Spleen (tissue), 11 donors: ENCODE measurements at regions not wholly inside any gene's neighbourhood (a gene's known extent, or its start where the extent isn't known, plus 50 kb on each side); places are given as distances from the start of the nearest gene placed in this dataset.

ENCODE experiments used
- DNase-seq: peaks from one replicate; pipeline ENCODE4 v3.0.0-alpha.2; 2020
- H3K27ac ChIP-seq, 8 donors: fragments of 200-600 bp; sonication (generic) in 7 of 8; 1 replicate in 4 of 8; 2 replicates in 4 of 8; pipeline versions ENCODE4 v1.5.0 to v1.8.0; 2016 to 2021; ENCODE audit warnings: inconsistent platforms in 4 of 8, mild to moderate bottlenecking in 4 of 8, moderate library complexity in 1 of 8
- H3K27me3 ChIP-seq, 7 donors: fragments of 200-600 bp; sonication (generic) in 6 of 7; replicated peaks in 1 of 7; 1 replicate in 4 of 7; 2 replicates in 3 of 7; pipeline versions ENCODE4 v1.5.0 to v1.8.0; 2016 to 2021; ENCODE audit warnings: inconsistent platforms in 3 of 7, mild to moderate bottlenecking in 1 of 7
- H3K36me3 ChIP-seq, 6 donors: fragments of 200-600 bp; sonication (generic) in 5 of 6; 1 replicate in 4 of 6; 2 replicates in 2 of 6; pipeline versions ENCODE4 v1.5.0 to v1.8.0; 2016 to 2021; ENCODE audit warnings: inconsistent platforms in 2 of 6
- H3K4me1 ChIP-seq, 6 donors: fragments of 200-600 bp; sonication (generic) in 5 of 6; 1 replicate in 3 of 6; 2 replicates in 3 of 6; pipeline versions ENCODE4 v1.5.0 to v1.8.0; 2016 to 2021; ENCODE audit warnings: inconsistent platforms in 3 of 6
- H3K4me3 ChIP-seq, 8 donors: fragments of 200-600 bp; sonication (generic) in 7 of 8; 1 replicate in 4 of 8; 2 replicates in 4 of 8; pipeline versions ENCODE4 v1.5.0 to v1.8.0; 2016 to 2021; ENCODE audit warnings: inconsistent platforms in 4 of 8, mild to moderate bottlenecking in 4 of 8, moderate library complexity in 2 of 8
- H3K9me3 ChIP-seq, 8 donors: fragments of 200-600 bp; sonication (generic) in 7 of 8; 1 replicate in 4 of 8; 2 replicates in 4 of 8; pipeline versions ENCODE4 v1.5.0 to v1.8.0; 2016 to 2021; ENCODE audit warnings: inconsistent platforms in 4 of 8
- CTCF ChIP-seq, 11 experiments: fragments of 200-600 bp in 7 of 11; fragments of 450-650 bp in 4 of 11; sonication (generic) in 4 of 11; IDR thresholded peaks in 8 of 11; conservative IDR thresholded peaks in 3 of 11; 1 replicate in 7 of 11; 2 replicates in 4 of 11; pipeline versions ENCODE4 v1.4.0 to v1.8.0; 2016 to 2021; ENCODE audit warnings: antibody characterized with exemption in 11 of 11, inconsistent platforms in 4 of 11, mild to moderate bottlenecking in 1 of 11
- POLR2A ChIP-seq, 3 donors: fragments of 450-650 bp; IDR thresholded peaks; one replicate each; pipeline ENCODE4 v1.5.1; 2017; ENCODE audit warnings: antibody characterized with exemption in 3 of 3, mild to moderate bottlenecking in 1 of 3
- POLR2AphosphoS5 ChIP-seq, 3 donors: sonication (generic); formaldehyde crosslinking; IDR thresholded peaks; one replicate each; pipeline ENCODE4 v1.5.1; 2017; ENCODE audit warnings: antibody characterized with exemption in 3 of 3
- WGBS, 5 donors: extraction: QIAGEN DNeasy Blood & Tissue Kit in 3 of 5; methylation state at CpG; one replicate each; pipeline versions ENCODE4 v1.1.5 to v1.1.7; 2013 to 2018; 5-methylcytosine and 5-hydroxymethylcytosine counted together
- intact Hi-C: fragments of 100-400 bp; cut with DNase I; formaldehyde crosslinking; loops from one replicate; pipeline ENCODE4 v1.15.0; 2023; ENCODE audit warnings: low total_unique reads
- donor health status: healthy with polysubstance abuse.
- donor health status: DM: no; HTN: no; CAD: no; lungs with moderate emphysema.
- donor health status: DM: no; HTN: no; CAD: no.
- donor health status: Bipolar disorder and iron deficiency.
- donor health status: healthy.
- donor health status: DM: no; HTN: no; CAD: no.
- donor health status: DM: yes; HTN: yes; CAD: no.

- 80 to 89% (median 88%) methylated on average over 5 of the region's 5 CpGs for WGBS, 5 donors
- intact Hi-C loops = no loop called here
- TF ChIP-seq POLR2A (IDR thresholded peaks at IDR 0.05) = no peak
- no peak for TF ChIP-seq CTCF (IDR thresholded peaks at IDR 0.05 in 8 of 11, conservative IDR thresholded peaks at IDR 0.05 in 3 of 11)
- TF ChIP-seq POLR2AphosphoS5 (IDR thresholded peaks at IDR 0.05) = no peak
These were observed 92.8 kb downstream of the RASSF10 start for GRCh38 chr11:13101644-13102512.

GRCh38 chr11:13102513-13102840 is 93.4 kb downstream of the RASSF10 start:
- 77 to 94% (median 87%) methylated on average over 2 of the region's 2 CpGs for WGBS, 5 donors

More at GRCh38 chr11:13101644-13102512, 92.8 kb downstream of the RASSF10 start:
- DNase-seq = no peak
- Histone ChIP-seq H3K4me1 (peaks cover 0 to 19% (median 7%) of the 10 kb centered on the region in 6 donors), H3K27me3 (peaks cover 0 to 40% (median 0%) of the 10 kb centered on the region in 7 donors), H3K27ac (no peak overlapping the region), H3K4me3 (no peak overlapping the region), H3K9me3 (no peaks in the 10 kb centered on the region), H3K36me3 (no peaks in the 10 kb centered on the region)

GRCh38 chr11:13102865-13103539 is 93.9 kb downstream of the RASSF10 start:
- TF ChIP-seq POLR2AphosphoS5 (IDR thresholded peaks at IDR 0.05) (no peak), POLR2A (IDR thresholded peaks at IDR 0.05) (no peak), CTCF (IDR thresholded peaks at IDR 0.05 in 8 of 11, conservative IDR thresholded peaks at IDR 0.05 in 3 of 11) (no peak)
- Histone ChIP-seq H3K9me3 (no peaks in the 10 kb centered on the region), H3K4me1 (peaks cover 0 to 19% (median 7%) of the 10 kb centered on the region in 6 donors), H3K27me3 (peaks cover 0 to 50% (median 0%) of the 10 kb centered on the region in 7 donors), H3K4me3 (no peak overlapping the region), H3K27ac (no peak overlapping the region), H3K36me3 (no peaks in the 10 kb centered on the region)
- intact Hi-C loops = no loop called here
- DNase-seq = no peak
- 74 to 89% (median 83%) methylated on average over 5 of the region's 5 CpGs for WGBS, 5 donors

More at GRCh38 chr11:13102513-13102840, 93.4 kb downstream of the RASSF10 start:
- intact Hi-C loops = no loop called here
- Histone ChIP-seq H3K9me3 (no peaks in the 10 kb centered on the region), H3K27ac (no peak overlapping the region), H3K4me1 (peaks cover 0 to 19% (median 7%) of the 10 kb centered on the region in 6 donors), H3K4me3 (no peak overlapping the region), H3K27me3 (peaks cover 0 to 46% (median 0%) of the 10 kb centered on the region in 7 donors), H3K36me3 (no peaks in the 10 kb centered on the region)
- no peak for TF ChIP-seq CTCF (IDR thresholded peaks at IDR 0.05 in 8 of 11, conservative IDR thresholded peaks at IDR 0.05 in 3 of 11)
- no peak for TF ChIP-seq POLR2AphosphoS5 (IDR thresholded peaks at IDR 0.05)
- no peak for TF ChIP-seq POLR2A (IDR thresholded peaks at IDR 0.05)
- DNase-seq = no peak
